IMR-90 (cell line): ENCODE measurements at regions not wholly inside any gene's neighbourhood (a gene's known extent, or its start where the extent isn't known, plus 50 kb on each side); places are given as distances from the start of the nearest gene placed in this dataset.

ENCODE experiments used
- ATAC-seq: fragments of 200-7000 bp; cut with Tn5 transposase; 2 replicates; pipeline ENCODE4 v1.9.1; 2020; ENCODE audit warnings: low read depth, mild to moderate bottlenecking, moderate library complexity
- BruUV-seq: library from RNA; stranded (reverse); fragments of 400-500 nt; replicated peaks from 2 replicates; lab custom pipeline; 2021; lab: Mats Ljungman, UMichigan
- CTCF ChIA-PET: fragments of 300-600 bp; formaldehyde crosslinking; extraction: SDS; loops from one replicate; lab custom pipeline; 2021; ENCODE audit warnings: antibody characterized with exemption; lab: Yijun Ruan, JAX
- POLR2A ChIA-PET: fragments of 300-600 bp; sonication (Branson Sonifier 250); formaldehyde crosslinking; loops from one replicate; lab custom pipeline; 2022; ENCODE audit warnings: antibody characterized with exemption; ENCODE audit not compliant: unreplicated experiment; lab: Charles Lee
- DNase-seq: peaks from one replicate; pipeline ENCODE4 v3.0.0; 2013
- H2AFZ ChIP-seq: replicated peaks from 2 replicates; pipeline ENCODE3; 2013; ENCODE audit warnings: low read length, mild to moderate bottlenecking; ENCODE audit not compliant: poor library complexity
- H2AK5ac ChIP-seq: 2 replicates; pipeline ENCODE4 v1.6.1; 2013; ENCODE audit warnings: low read depth, low read length, inconsistent platforms
- H2AK9ac ChIP-seq: replicated peaks from 2 replicates; pipeline ENCODE3; 2013; ENCODE audit warnings: mild to moderate bottlenecking, low read depth, low read length, moderate library complexity; ENCODE audit not compliant: poor library complexity
- H2BK120ac ChIP-seq: 2 replicates; pipeline ENCODE4 v1.6.1; 2013; ENCODE audit warnings: low read depth, low read length, inconsistent platforms
- H2BK15ac ChIP-seq: 3 replicates; pipeline ENCODE4 v1.6.1; 2013; ENCODE audit warnings: low read depth, low read length, inconsistent platforms
- H2BK20ac ChIP-seq: 2 replicates; pipeline ENCODE4 v1.6.1; 2013; ENCODE audit warnings: low read depth, mild to moderate bottlenecking, inconsistent platforms, low read length, moderate library complexity
- H2BK5ac ChIP-seq: 2 replicates; pipeline ENCODE4 v1.6.1; 2013; ENCODE audit warnings: mild to moderate bottlenecking, low read depth, low read length, inconsistent platforms; ENCODE audit not compliant: poor library complexity, severe bottlenecking
- H3K14ac ChIP-seq: replicated peaks from 2 replicates; pipeline ENCODE4 v1.6.1; 2013; ENCODE audit warnings: low read depth, low read length, inconsistent platforms
- H3K18ac ChIP-seq: 2 replicates; pipeline ENCODE4 v1.6.1; 2013; ENCODE audit warnings: low read depth, low read length, control low read depth
- H3K23ac ChIP-seq: 2 replicates; pipeline ENCODE4 v1.6.1; 2013; ENCODE audit warnings: low read depth, low read length, inconsistent platforms
- H3K27ac ChIP-seq: 2 replicates; pipeline ENCODE4 v1.5.1; 2013; ENCODE audit warnings: mild to moderate bottlenecking, control low read depth, low read length; ENCODE audit not compliant: insufficient read depth
- H3K27me3 ChIP-seq: 2 replicates; pipeline ENCODE4 v1.6.1; 2013; ENCODE audit warnings: low read length; ENCODE audit not compliant: control insufficient read depth, insufficient read depth
- H3K36me3 ChIP-seq: 2 replicates; pipeline ENCODE4 v1.6.1; 2013; ENCODE audit warnings: low read length, mixed read lengths; ENCODE audit not compliant: control insufficient read depth, insufficient read depth
- H3K4ac ChIP-seq: 2 replicates; pipeline ENCODE4 v1.6.1; 2013; ENCODE audit warnings: low read depth, low read length, inconsistent platforms
- H3K4me1 ChIP-seq: 2 replicates; pipeline ENCODE4 v1.6.1; 2013; ENCODE audit warnings: low read length, mixed read lengths; ENCODE audit not compliant: control insufficient read depth, insufficient read depth
- H3K4me2 ChIP-seq: 2 replicates; pipeline ENCODE4 v1.6.1; 2013; ENCODE audit warnings: low read depth, mild to moderate bottlenecking, control low read depth, low read length, moderate library complexity
- H3K4me3 ChIP-seq: 2 replicates; pipeline ENCODE4 v1.5.1; 2013; ENCODE audit warnings: low read depth, mild to moderate bottlenecking, control low read depth, low read length, moderate library complexity; ENCODE audit not compliant: insufficient read depth
- H3K56ac ChIP-seq: 2 replicates; pipeline ENCODE4 v1.6.1; 2013; ENCODE audit warnings: low read length, inconsistent platforms; ENCODE audit not compliant: insufficient read depth; ENCODE audit errors: extremely low read depth
- H3K79me1 ChIP-seq, 2 experiments: 2 replicates each; pipeline ENCODE4 v1.6.1; 2013; ENCODE audit warnings: low read length in 2 of 2, inconsistent platforms in 1 of 2, low read depth in 1 of 2
- H3K9ac ChIP-seq: 2 replicates; pipeline ENCODE4 v1.6.1; 2013; ENCODE audit warnings: low read depth, low read length, control low read depth
- H3K9me1 ChIP-seq: 2 replicates; pipeline ENCODE4 v1.6.1; 2013; ENCODE audit warnings: low read length, inconsistent platforms; ENCODE audit not compliant: insufficient read depth
- H3K9me3 ChIP-seq: 2 replicates; pipeline ENCODE4 v1.6.1; 2013; ENCODE audit warnings: low read length; ENCODE audit not compliant: control insufficient read depth, insufficient read depth
- H4K20me1 ChIP-seq: 2 replicates; pipeline ENCODE4 v1.6.1; 2013; ENCODE audit warnings: low read length, inconsistent platforms; ENCODE audit not compliant: insufficient read depth
- H4K5ac ChIP-seq: 2 replicates; pipeline ENCODE4 v1.6.1; 2013; ENCODE audit warnings: mild to moderate bottlenecking, low read depth, low read length, control low read depth
- H4K8ac ChIP-seq, 2 experiments: 2 replicates each; pipeline ENCODE4 v1.6.1; 2013; ENCODE audit warnings: low read depth in 2 of 2, low read length in 2 of 2, control low read depth in 1 of 2, inconsistent platforms in 1 of 2
- H4K91ac ChIP-seq: 2 replicates; pipeline ENCODE4 v1.6.1; 2013; ENCODE audit warnings: low read depth, low read length, inconsistent platforms; ENCODE audit not compliant: insufficient read depth
- BHLHE40 ChIP-seq: fragments of 150-350 bp; IDR thresholded peaks from 2 replicates; pipeline ENCODE4 v1.6.1; 2016; ENCODE audit warnings: mild to moderate bottlenecking, low read depth, low read length
- CEBPB ChIP-seq: IDR thresholded peaks from 2 replicates; pipeline ENCODE4 v1.6.1; 2012; ENCODE audit warnings: low read depth, low read length, improper control_type of control experiment
- CHD1 ChIP-seq: IDR thresholded peaks from 2 replicates; pipeline ENCODE4 v1.6.1; 2012; ENCODE audit warnings: low read depth, low read length, improper control_type of control experiment
- MAFK ChIP-seq: IDR thresholded peaks from 2 replicates; pipeline ENCODE4 v1.6.1; 2012; ENCODE audit warnings: low read depth, low read length, improper control_type of control experiment
- MAZ ChIP-seq: IDR thresholded peaks from 2 replicates; pipeline ENCODE4 v1.6.1; 2012; ENCODE audit warnings: low read depth, mild to moderate bottlenecking, low read length, improper control_type of control experiment, moderate library complexity, borderline replicate concordance
- MXI1 ChIP-seq: IDR thresholded peaks from 2 replicates; pipeline ENCODE4 v1.6.1; 2012; ENCODE audit warnings: low read depth, mild to moderate bottlenecking, low read length, moderate library complexity, borderline replicate concordance
- NFE2L2 ChIP-seq: fragments of 150-350 bp; IDR thresholded peaks from 2 replicates; pipeline ENCODE4 v1.6.1; 2016; ENCODE audit warnings: low read depth, mild to moderate bottlenecking, low read length
- RCOR1 ChIP-seq: IDR thresholded peaks from 2 replicates; pipeline ENCODE4 v1.6.1; 2012; ENCODE audit warnings: mild to moderate bottlenecking, low read length, improper control_type of control experiment; ENCODE audit not compliant: insufficient replicate concordance
- RFX5 ChIP-seq: IDR thresholded peaks from 2 replicates; pipeline ENCODE4 v1.8.0; 2012; ENCODE audit warnings: low read depth, mild to moderate bottlenecking, low read length, moderate library complexity
- SMC3 ChIP-seq: fragments of 150-350 bp; IDR thresholded peaks from 2 replicates; pipeline ENCODE4 v1.6.1; 2016; ENCODE audit warnings: low read depth, mild to moderate bottlenecking, antibody characterized with exemption, low read length, moderate library complexity
- WGBS, 2 experiments: methylation state at CpG; one replicate each; pipeline versions ENCODE4 v1.1.5 to v1.1.7; 2013; ENCODE audit warnings: missing lambda C conversion rate in 2 of 2; ENCODE audit not compliant: insufficient read length in 1 of 2; ENCODE audit errors: extremely low coverage in 2 of 2; 5-methylcytosine and 5-hydroxymethylcytosine counted together
- dilution Hi-C: fragments of 300-500 bp; cut with HindIII; formaldehyde crosslinking; loops from one replicate; pipeline ENCODE4 v1.14.3; 2018; ENCODE audit warnings: low sequenced_read_pairs; ENCODE audit not compliant: unreplicated experiment
- in situ Hi-C: fragments of 300-500 bp; cut with MboI; formaldehyde crosslinking; loops from 3 replicates; pipeline ENCODE4 v1.14.3; 2019; ENCODE audit warnings: low sequenced_read_pairs, inconsistent platforms, mixed read lengths
- intact Hi-C: fragments of 100-400 bp; cut with micrococcal nuclease; formaldehyde crosslinking; loops from 2 replicates; pipeline ENCODE4 v1.10.0; 2022
- TF ChIP-seq, protein P1 (sequence below): fragments of 150-350 bp; IDR thresholded peaks from 2 replicates; pipeline ENCODE4 v1.6.1; 2017; ENCODE audit warnings: mild to moderate bottlenecking, antibody characterized with exemption, low read length, low read depth
- TF ChIP-seq, protein P2 (sequence below): conservative IDR thresholded peaks from 2 replicates; pipeline ENCODE4 v1.5.1; 2012; ENCODE audit warnings: mild to moderate bottlenecking, low read depth, low read length, improper control_type of control experiment

DNA sequence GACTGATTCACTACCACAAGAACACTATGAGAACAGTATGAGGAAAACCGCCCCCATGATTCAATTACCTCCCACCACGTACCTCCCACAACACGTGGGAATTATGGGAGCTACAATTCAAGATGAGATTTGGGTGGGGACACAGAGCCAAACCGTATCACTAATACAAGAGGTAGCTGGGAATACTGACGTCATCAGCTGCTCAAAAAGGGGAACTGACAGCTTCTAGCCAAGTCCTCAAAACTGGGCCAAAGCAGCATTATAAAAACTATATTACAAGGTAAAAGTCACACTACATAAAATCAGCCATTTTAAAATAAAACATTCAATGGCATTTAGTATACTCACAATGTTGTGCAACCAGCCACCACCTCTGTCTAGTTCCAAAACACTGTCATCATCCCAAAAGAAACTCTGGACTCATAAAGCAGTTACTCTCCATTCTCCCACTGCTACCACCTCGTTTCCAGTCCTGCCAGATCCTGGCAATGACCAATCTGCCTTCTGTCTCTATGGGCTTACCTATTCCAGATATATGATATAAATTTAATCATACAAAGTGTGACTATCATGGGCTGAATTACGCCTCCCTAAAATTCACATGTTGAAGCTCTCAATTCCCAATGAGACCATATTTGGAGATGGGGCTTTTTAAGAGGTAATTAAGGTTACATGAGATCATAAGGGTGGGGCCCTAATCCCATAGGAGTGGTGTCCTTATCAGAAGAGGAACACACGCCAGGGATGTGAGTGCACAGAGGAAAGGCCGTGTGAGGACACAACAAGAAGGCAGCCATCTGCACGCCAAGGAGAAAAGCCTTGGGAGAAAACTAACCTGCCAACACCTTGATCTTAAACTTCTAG, 192.1 kb downstream of the SETD4 start:
- ChIA-PET CTCF (no interaction called here), POLR2A (interaction anchor here (0.6 kb wide), 1 partner anchor 124 kb away, joined by 8 read pairs; no protein-coding TSS in a partner anchor)
- Histone ChIP-seq H2BK5ac (no peak overlapping the region), H2AK9ac (no peak overlapping the region), H4K20me1 (no peaks in the 10 kb centered on the region), H3K56ac (no peak overlapping the region), H3K4me2 (no peak overlapping the region), H3K18ac (no peak overlapping the region), H3K4me1 (no peaks in the 10 kb centered on the region), H3K23ac (no peak overlapping the region), H2AK5ac (no peak overlapping the region), H3K9ac (no peak overlapping the region), H4K91ac (no peak overlapping the region), H3K27ac (no peak overlapping the region), H3K14ac (no peak overlapping the region), H3K9me3 (0 out of 2 replicates have a peak, but pooled peaks cover 2% of the 10 kb centered on the region), H3K4ac (no peak overlapping the region), H3K9me1 (no peaks in the 10 kb centered on the region), H2BK120ac (no peak overlapping the region), H2AFZ (no peak overlapping the region), H3K4me3 (no peak overlapping the region), H2BK20ac (no peak overlapping the region), H2BK15ac (no peak overlapping the region), H4K5ac (no peak overlapping the region), H3K79me1 (no peaks in the 10 kb centered on the region), H4K8ac (no peak overlapping the region), H3K27me3 (peaks cover 26% of the 10 kb centered on the region), H3K36me3 (no peaks in the 10 kb centered on the region)
- WGBS, 2 experiments, result no CpG with 5 or more reads among the region's 10 CpGs
- dilution Hi-C loops, result no loop called here
- no peak for ATAC-seq
- intact Hi-C loops, result no loop called here
- in situ Hi-C loops, result no loop called here
- TF ChIP-seq, protein P1, sequence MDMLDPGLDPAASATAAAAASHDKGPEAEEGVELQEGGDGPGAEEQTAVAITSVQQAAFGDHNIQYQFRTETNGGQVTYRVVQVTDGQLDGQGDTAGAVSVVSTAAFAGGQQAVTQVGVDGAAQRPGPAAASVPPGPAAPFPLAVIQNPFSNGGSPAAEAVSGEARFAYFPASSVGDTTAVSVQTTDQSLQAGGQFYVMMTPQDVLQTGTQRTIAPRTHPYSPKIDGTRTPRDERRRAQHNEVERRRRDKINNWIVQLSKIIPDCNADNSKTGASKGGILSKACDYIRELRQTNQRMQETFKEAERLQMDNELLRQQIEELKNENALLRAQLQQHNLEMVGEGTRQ, result no peak
- TF ChIP-seq NFE2L2 (no peak), RCOR1 (no peak), MXI1 (no peak), BHLHE40 (no peak), RFX5 (no peak), CHD1 (no peak), MAFK (no peak), SMC3 (no peak), MAZ (no peak), CEBPB (no peak)
- TF ChIP-seq, protein P2, sequence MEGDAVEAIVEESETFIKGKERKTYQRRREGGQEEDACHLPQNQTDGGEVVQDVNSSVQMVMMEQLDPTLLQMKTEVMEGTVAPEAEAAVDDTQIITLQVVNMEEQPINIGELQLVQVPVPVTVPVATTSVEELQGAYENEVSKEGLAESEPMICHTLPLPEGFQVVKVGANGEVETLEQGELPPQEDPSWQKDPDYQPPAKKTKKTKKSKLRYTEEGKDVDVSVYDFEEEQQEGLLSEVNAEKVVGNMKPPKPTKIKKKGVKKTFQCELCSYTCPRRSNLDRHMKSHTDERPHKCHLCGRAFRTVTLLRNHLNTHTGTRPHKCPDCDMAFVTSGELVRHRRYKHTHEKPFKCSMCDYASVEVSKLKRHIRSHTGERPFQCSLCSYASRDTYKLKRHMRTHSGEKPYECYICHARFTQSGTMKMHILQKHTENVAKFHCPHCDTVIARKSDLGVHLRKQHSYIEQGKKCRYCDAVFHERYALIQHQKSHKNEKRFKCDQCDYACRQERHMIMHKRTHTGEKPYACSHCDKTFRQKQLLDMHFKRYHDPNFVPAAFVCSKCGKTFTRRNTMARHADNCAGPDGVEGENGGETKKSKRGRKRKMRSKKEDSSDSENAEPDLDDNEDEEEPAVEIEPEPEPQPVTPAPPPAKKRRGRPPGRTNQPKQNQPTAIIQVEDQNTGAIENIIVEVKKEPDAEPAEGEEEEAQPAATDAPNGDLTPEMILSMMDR, result no peak
- DNase-seq, result no peak
- no TSS peak for BruUV-seq
